Lung (tissue), 11 donors: ENCODE measurements at regions not wholly inside any gene's neighbourhood (a gene's known extent, or its start where the extent isn't known, plus 50 kb on each side); places are given as distances from the start of the nearest gene placed in this dataset.

ENCODE experiments used
- ATAC-seq: fragments of 200-7000 bp; cut with Tn5 transposase; one replicate; pipeline ENCODE4 v1.9.1; 2020; ENCODE audit warnings: moderate number of reproducible peaks; ENCODE audit not compliant: insufficient read depth, low FRiP score
- DNase-seq, 3 donors: peaks; one replicate each; pipeline ENCODE4 v3.0.0-alpha.2; 2013 to 2017
- H3K27ac ChIP-seq, 2 donors: one replicate each; pipeline ENCODE4 v1.5.1; 2013; ENCODE audit warnings: mild to moderate bottlenecking in 2 of 2, moderate library complexity in 2 of 2, control low read depth in 1 of 2, inconsistent platforms in 1 of 2, low read depth in 1 of 2, low read length in 1 of 2
- H3K27me3 ChIP-seq, 3 donors: one replicate each; pipeline ENCODE4 v1.5.1; 2013; ENCODE audit warnings: low read length in 2 of 3; ENCODE audit not compliant: control insufficient read depth in 3 of 3, insufficient read depth in 3 of 3
- H3K36me3 ChIP-seq, 4 donors: one replicate each; pipeline ENCODE4 v1.5.1; 2013; ENCODE audit warnings: low read length in 4 of 4, mild to moderate bottlenecking in 1 of 4, moderate library complexity in 1 of 4; ENCODE audit not compliant: control insufficient read depth in 4 of 4, insufficient read depth in 4 of 4
- H3K4me1 ChIP-seq, 5 donors: one replicate each; pipeline ENCODE4 v1.5.1; 2013; ENCODE audit warnings: low read length in 5 of 5, mild to moderate bottlenecking in 2 of 5, moderate library complexity in 1 of 5; ENCODE audit not compliant: control insufficient read depth in 5 of 5, insufficient read depth in 5 of 5
- H3K4me3 ChIP-seq: one replicate; pipeline ENCODE4 v1.5.1; 2013; ENCODE audit warnings: mild to moderate bottlenecking, control low read depth, moderate library complexity
- H3K9ac ChIP-seq, 2 donors: one replicate each; pipeline ENCODE4 v1.5.1; 2013; ENCODE audit warnings: low read length in 2 of 2, control low read depth in 1 of 2; ENCODE audit not compliant: insufficient read depth in 1 of 2
- H3K9me3 ChIP-seq, 4 donors: one replicate each; pipeline ENCODE4 v1.5.1; 2013; ENCODE audit warnings: low read length in 3 of 4, mild to moderate bottlenecking in 1 of 4, moderate library complexity in 1 of 4; ENCODE audit not compliant: control insufficient read depth in 4 of 4, insufficient read depth in 3 of 4
- CTCF ChIP-seq: IDR thresholded peaks from 2 replicates; pipeline ENCODE4 v1.5.1; 2012; ENCODE audit warnings: mild to moderate bottlenecking; ENCODE audit errors: control extremely low read depth, extremely low read depth
- WGBS, 2 donors: extraction: QIAGEN DNeasy Blood & Tissue Kit; methylation state at CpG; one replicate each; pipeline ENCODE4 v1.1.7; 2013; 5-methylcytosine and 5-hydroxymethylcytosine counted together
- donor health status: control.
- donor health status: control.
- donor health status: Bipolar disorder and iron deficiency.
- donor health status: healthy.
- donor health status: DM: yes; HTN: yes; CAD: no.

GRCh38 chr3:10747341-10747740 is 68.7 kb upstream of the SLC6A11 start:
- H3K9me3 ChIP-seq = peaks cover 0 to 4% (median 0%) of the 10 kb centered on the region in 4 donors
- H3K4me1 ChIP-seq = no peaks in the 10 kb centered on the region
- H3K4me3 ChIP-seq = no peak overlapping the region
- ATAC-seq (no peak), DNase-seq (no peak)
- TF ChIP-seq CTCF = no peak
- no peaks in the 10 kb centered on the region for H3K36me3 ChIP-seq
- 79 to 87% methylated on average over 6 of the region's 6 CpGs for WGBS, 2 donors
- H3K27ac ChIP-seq = no peak overlapping the region
- H3K27me3 ChIP-seq = no peaks in the 10 kb centered on the region
- no peak overlapping the region for H3K9ac ChIP-seq

- Histone ChIP-seq H3K4me3 (no peak overlapping the region), H3K9ac (no peak overlapping the region), H3K27me3 (no peaks in the 10 kb centered on the region), H3K9me3 (peaks cover 0 to 4% (median 0%) of the 10 kb centered on the region in 4 donors), H3K36me3 (no peaks in the 10 kb centered on the region), H3K27ac (no peak overlapping the region), H3K4me1 (no peaks in the 10 kb centered on the region)
- TF ChIP-seq CTCF = no peak
- ATAC-seq = no peak
- WGBS, 2 donors = 48 to 70% methylated on average over 1 of the region's 1 CpG
- no peak for DNase-seq
Measured at GRCh38 chr3:10748040-10748439, 68.0 kb upstream of the SLC6A11 start.

GRCh38 chr3:10753964-10754363 is 62.1 kb upstream of the SLC6A11 start:
- peak; percentile 59 to 71 (median 66) for DNase-seq
- no peak for TF ChIP-seq CTCF
- no peak for ATAC-seq
- no peaks in the 10 kb centered on the region for H3K4me1 ChIP-seq
- no peak overlapping the region for H3K4me3 ChIP-seq
- H3K9me3 ChIP-seq = no peaks in the 10 kb centered on the region
- no peak overlapping the region for H3K27ac ChIP-seq
- 12% methylated on average over 6 of the region's 6 CpGs for WGBS, 2 donors
- peaks cover 0 to 3% (median 0%) of the 10 kb centered on the region in 3 donors for H3K27me3 ChIP-seq
- no peaks in the 10 kb centered on the region for H3K36me3 ChIP-seq
- H3K9ac ChIP-seq = no peak overlapping the region

- TF ChIP-seq CTCF = no peak
- Histone ChIP-seq H3K27me3 (peaks cover 0 to 7% (median 2%) of the 10 kb centered on the region in 3 donors), H3K27ac (no peak overlapping the region), H3K36me3 (no peaks in the 10 kb centered on the region), H3K9ac (no peak overlapping the region), H3K9me3 (no peaks in the 10 kb centered on the region), H3K4me3 (no peak overlapping the region), H3K4me1 (no peaks in the 10 kb centered on the region)
- ATAC-seq (no peak), DNase-seq (no peak)
- 68 to 82% methylated on average over 2 of the region's 2 CpGs for WGBS, 2 donors
Measured at GRCh38 chr3:10756546-10756945, 59.5 kb upstream of the SLC6A11 start.
